ENCODE measurements at regions not wholly inside any gene's neighbourhood (a gene's known extent, or its start where the extent isn't known, plus 50 kb on each side); places are given as distances from the start of the nearest gene placed in this dataset.
"Not testable (repeated sequence)": the region's sequence is repeated elsewhere in the genome, so short reads cannot be mapped to it uniquely, and the experiment has no call there.

- Mint-ChIP-seq H3K27me3 (peaks cover 8% of the 10 kb centered on the region), H3K4me1 (peaks cover 2% of the 10 kb centered on the region), H3K36me3 (ENCODE audit: low read depth) (no peaks in the 10 kb centered on the region), H3K27ac (no peak overlapping the region), H3K4me3 (no peak overlapping the region)
- ATAC-seq = no peak
- DNase-seq = no peak
- H3K9me3 ChIP-seq (ENCODE audit: control insufficient read depth, low read length, poor library complexity, severe bottlenecking) = no peaks in the 10 kb centered on the region
These were observed 156.2 kb upstream of the JARID2 start for GRCh38 chr6:15089569-15090144.

- Mint-ChIP-seq H3K27ac (no peak overlapping the region), H3K4me3 (no peak overlapping the region), H3K27me3 (peaks cover 8% of the 10 kb centered on the region), H3K36me3 (ENCODE audit: low read depth) (no peaks in the 10 kb centered on the region), H3K4me1 (peaks cover 2% of the 10 kb centered on the region)
- DNase-seq = no peak
- ATAC-seq = no peak
- no peaks in the 10 kb centered on the region for H3K9me3 ChIP-seq (ENCODE audit: control insufficient read depth, low read length, poor library complexity, severe bottlenecking)
These were observed 155.7 kb upstream of the JARID2 start for GRCh38 chr6:15090145-15090579.

GRCh38 chr6:15090745-15091384 lies 155.0 kb upstream of the JARID2 start:
- no peak for DNase-seq
- no peak overlapping the region for H3K27ac Mint-ChIP-seq
- H3K36me3 Mint-ChIP-seq (ENCODE audit: low read depth) = no peaks in the 10 kb centered on the region
- peaks cover 2% of the 10 kb centered on the region for H3K4me1 Mint-ChIP-seq
- H3K9me3 ChIP-seq (ENCODE audit: control insufficient read depth, low read length, poor library complexity, severe bottlenecking) = no peaks in the 10 kb centered on the region
- no peak for ATAC-seq
- H3K4me3 Mint-ChIP-seq = no peak overlapping the region
- peaks cover 8% of the 10 kb centered on the region for H3K27me3 Mint-ChIP-seq

GRCh38 chr6:15096894-15097837 lies 148.7 kb upstream of the JARID2 start:
- DNase-seq (no peak), ATAC-seq (no peak)
- Mint-ChIP-seq H3K4me3 (no peak overlapping the region), H3K27me3 (peaks cover 6% of the 10 kb centered on the region), H3K36me3 (ENCODE audit: low read depth) (no peaks in the 10 kb centered on the region), H3K4me1 (peaks cover 4% of the 10 kb centered on the region), H3K27ac (no peak overlapping the region)
- no peaks in the 10 kb centered on the region for H3K9me3 ChIP-seq (ENCODE audit: control insufficient read depth, low read length, poor library complexity, severe bottlenecking)

- Mint-ChIP-seq H3K36me3 (ENCODE audit: low read depth) (no peaks in the 10 kb centered on the region), H3K27me3 (no peaks in the 10 kb centered on the region), H3K27ac (no peak overlapping the region), H3K4me1 (peaks cover 2% of the 10 kb centered on the region), H3K4me3 (no peak overlapping the region)
- ATAC-seq (no peak), DNase-seq (no peak)
- H3K9me3 ChIP-seq (ENCODE audit: control insufficient read depth, low read length, poor library complexity, severe bottlenecking) = no peaks in the 10 kb centered on the region
These were observed 144.7 kb upstream of the JARID2 start for GRCh38 chr6:15101130-15101529.

GRCh38 chr6:15102241-15102640 lies 143.6 kb upstream of the JARID2 start:
- ATAC-seq = no peak
- Mint-ChIP-seq H3K27me3 (peaks cover 5% of the 10 kb centered on the region), H3K4me1 (peaks cover 1% of the 10 kb centered on the region)

GRCh38 chr6:15106958-15107643 lies 138.8 kb upstream of the JARID2 start:
- no peak overlapping the region for H3K4me3 Mint-ChIP-seq
- H3K27ac Mint-ChIP-seq = no peak overlapping the region

More at GRCh38 chr6:15102241-15102640, 143.6 kb upstream of the JARID2 start:
- H3K36me3 Mint-ChIP-seq (ENCODE audit: low read depth) = no peaks in the 10 kb centered on the region
- no peak overlapping the region for H3K27ac Mint-ChIP-seq
- no peak for DNase-seq
- no peaks in the 10 kb centered on the region for H3K9me3 ChIP-seq (ENCODE audit: control insufficient read depth, low read length, poor library complexity, severe bottlenecking)
- no peak overlapping the region for H3K4me3 Mint-ChIP-seq

GRCh38 chr6:15107644-15108382 lies 138.1 kb upstream of the JARID2 start:
- Mint-ChIP-seq H3K27me3 (peaks cover 5% of the 10 kb centered on the region), H3K27ac (no peak overlapping the region), H3K4me3 (no peak overlapping the region), H3K4me1 (peaks cover 2% of the 10 kb centered on the region), H3K36me3 (ENCODE audit: low read depth) (no peaks in the 10 kb centered on the region)
- ATAC-seq = no peak
- DNase-seq = no peak
- no peaks in the 10 kb centered on the region for H3K9me3 ChIP-seq (ENCODE audit: control insufficient read depth, low read length, poor library complexity, severe bottlenecking)

More at GRCh38 chr6:15106958-15107643, 138.8 kb upstream of the JARID2 start:
- peaks cover 2% of the 10 kb centered on the region for H3K4me1 Mint-ChIP-seq
- H3K36me3 Mint-ChIP-seq (ENCODE audit: low read depth) = no peaks in the 10 kb centered on the region
- H3K27me3 Mint-ChIP-seq = peaks cover 5% of the 10 kb centered on the region
- no peak for ATAC-seq
- no peak for DNase-seq
- H3K9me3 ChIP-seq (ENCODE audit: control insufficient read depth, low read length, poor library complexity, severe bottlenecking) = no peaks in the 10 kb centered on the region

- Mint-ChIP-seq H3K4me1 (peaks cover 2% of the 10 kb centered on the region), H3K36me3 (ENCODE audit: low read depth) (no peaks in the 10 kb centered on the region), H3K4me3 (no peak overlapping the region), H3K27me3 (peaks cover 5% of the 10 kb centered on the region), H3K27ac (no peak overlapping the region)
- no peaks in the 10 kb centered on the region for H3K9me3 ChIP-seq (ENCODE audit: control insufficient read depth, low read length, poor library complexity, severe bottlenecking)
- DNase-seq (no peak), ATAC-seq (no peak)
These were observed 137.5 kb upstream of the JARID2 start for GRCh38 chr6:15108383-15108715.

GRCh38 chr6:15109338-15110090 lies 136.4 kb upstream of the JARID2 start:
- ATAC-seq (no peak), DNase-seq (no peak)
- Mint-ChIP-seq H3K36me3 (ENCODE audit: low read depth) (no peaks in the 10 kb centered on the region), H3K27me3 (peaks cover 5% of the 10 kb centered on the region), H3K4me3 (no peak overlapping the region), H3K27ac (no peak overlapping the region), H3K4me1 (peaks cover 2% of the 10 kb centered on the region)
- no peaks in the 10 kb centered on the region for H3K9me3 ChIP-seq (ENCODE audit: control insufficient read depth, low read length, poor library complexity, severe bottlenecking)

- Mint-ChIP-seq H3K4me1 (peaks cover 2% of the 10 kb centered on the region), H3K36me3 (ENCODE audit: low read depth) (no peaks in the 10 kb centered on the region), H3K27me3 (peaks cover 5% of the 10 kb centered on the region), H3K27ac (no peak overlapping the region), H3K4me3 (no peak overlapping the region)
- ATAC-seq (no peak), DNase-seq (no peak)
- H3K9me3 ChIP-seq (ENCODE audit: control insufficient read depth, low read length, poor library complexity, severe bottlenecking) = no peaks in the 10 kb centered on the region
These were observed 135.0 kb upstream of the JARID2 start for GRCh38 chr6:15110726-15111354.

GRCh38 chr6:15111576-15111975 lies 134.3 kb upstream of the JARID2 start:
- not testable (repeated sequence) for ATAC-seq, H3K27ac Mint-ChIP-seq

More at GRCh38 chr6:15111576-15111975, 134.3 kb upstream of the JARID2 start:
- not testable (repeated sequence) for H3K9me3 ChIP-seq (ENCODE audit: control insufficient read depth, low read length, poor library complexity, severe bottlenecking); H3K4me3 Mint-ChIP-seq; H3K36me3 Mint-ChIP-seq (ENCODE audit: low read depth); DNase-seq; H3K4me1 Mint-ChIP-seq; H3K27me3 Mint-ChIP-seq
